Putamen (tissue), 1 donor: ENCODE measurements at regions not wholly inside any gene's neighbourhood (a gene's known extent, or its start where the extent isn't known, plus 50 kb on each side); places are given as distances from the start of the nearest gene placed in this dataset.

Source experiments
- DNase-seq: peaks from one replicate; pipeline ENCODE4 v3.0.0-alpha.2; 2016; ENCODE audit warnings: low spot score

GRCh38 chr6:101296169-101296960, 97.1 kb upstream of the GRIK2 start:
- DNase-seq, result no peak

GRCh38 chr6:101302593-101302992, 90.9 kb upstream of the GRIK2 start:
- DNase-seq, result no peak

GRCh38 chr6:101303495-101303894, 90.0 kb upstream of the GRIK2 start:
- no peak for DNase-seq

DNA sequence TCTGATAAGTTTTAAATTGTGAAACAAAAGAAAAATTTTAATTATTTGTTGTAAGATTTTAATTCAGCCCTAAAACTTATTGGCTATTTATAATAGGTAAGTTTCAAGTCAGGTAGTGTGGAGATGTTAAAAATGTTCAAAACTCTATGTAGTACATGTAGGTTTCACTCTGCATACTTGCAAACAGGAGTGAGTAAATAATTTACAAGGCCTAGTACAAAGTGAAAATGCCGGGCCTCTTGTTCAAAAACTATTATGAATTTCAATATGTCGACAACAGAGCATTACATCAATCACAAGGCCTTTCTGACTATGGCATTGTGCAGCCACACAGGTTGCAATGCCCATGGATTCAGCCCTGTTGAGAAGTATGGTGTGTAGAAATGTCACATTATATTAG, 80.9 kb upstream of the GRIK2 start:
- no peak for DNase-seq

DNA sequence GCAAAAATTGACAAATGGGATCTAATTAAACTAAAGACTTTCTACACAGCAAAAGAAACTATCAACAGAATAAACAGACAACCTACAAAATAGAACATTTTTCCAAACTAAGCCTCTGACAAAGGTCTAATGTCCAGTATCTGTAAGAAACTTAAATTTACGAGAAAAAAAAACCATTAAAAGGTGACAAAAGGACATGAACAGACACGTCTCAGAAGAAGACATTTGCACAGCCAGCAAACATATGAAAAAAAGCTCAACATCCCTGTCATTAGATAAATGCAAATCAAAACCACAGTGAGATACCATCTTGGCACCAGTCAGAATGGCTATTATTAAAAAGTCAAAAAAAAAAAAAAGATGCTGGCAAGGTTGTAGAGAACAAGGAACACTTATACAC, 70.6 kb upstream of the GRIK2 start:
- DNase-seq, result no peak

DNA sequence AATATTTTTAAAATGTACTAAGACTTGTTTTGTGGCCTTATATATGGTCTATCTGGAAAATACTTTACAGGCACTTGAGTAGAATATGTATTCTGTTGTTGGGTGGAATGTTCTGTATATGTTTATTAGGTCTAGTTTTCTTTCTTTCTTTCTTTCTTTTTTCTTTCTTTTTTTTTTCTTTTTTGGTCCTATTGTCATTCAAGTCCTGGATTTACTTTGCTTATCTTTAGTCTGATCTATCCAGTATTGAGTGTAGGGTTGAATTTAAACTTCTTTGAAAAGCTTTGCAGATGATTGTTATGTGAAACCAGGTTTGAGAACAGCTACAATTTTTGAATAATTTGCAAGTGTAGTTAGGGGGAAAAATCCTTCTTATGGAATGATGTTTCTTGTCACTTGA, 67.1 kb upstream of the GRIK2 start:
- no peak for DNase-seq

- no peak for DNase-seq
Observed at GRCh38 chr6:101341926-101342325, 51.6 kb upstream of the GRIK2 start.
